ENCODE measurements at regions not wholly inside any gene's neighbourhood (a gene's known extent, or its start where the extent isn't known, plus 50 kb on each side); places are given as distances from the start of the nearest gene placed in this dataset.
"Not testable (repeated sequence)": the region's sequence is repeated elsewhere in the genome, so short reads cannot be mapped to it uniquely, and the experiment has no call there.

- TF ChIP-seq ZNF518B (CRISPR knock-in tag; IDR thresholded peaks at IDR 0.05): no peak
Observed at GRCh38 chr18:56443166-56443907, 195.1 kb downstream of the TXNL1 start (continued).

- WGBS (ENCODE audit: insufficient coverage, low coverage, missing lambda C conversion rate): 0% methylated on average over 2 of the region's 2 CpGs
- H3K79me2 ChIP-seq (ENCODE audit: control insufficient read depth, insufficient read depth, low read length); BruUV-seq (replicated peaks); in situ Hi-C loops (cut with MboI); H3K9me3 ChIP-seq (replicated peaks; ENCODE audit: control insufficient read depth, insufficient read depth, low read depth, low read length); DNase-seq (ENCODE audit: extremely low read depth in 1 of 4, low spot score in 3 of 4); FAIRE-seq; H3K9ac ChIP-seq (ENCODE audit: insufficient read depth in 1 of 2, low read depth in 2 of 2, low read length in 2 of 2); POLR2A ChIA-PET; H3K27me3 ChIP-seq (ENCODE audit: control insufficient read depth in 2 of 2, insufficient read depth in 2 of 2, low read length in 2 of 2); H2AFZ ChIP-seq (ENCODE audit: low read depth, low read length); H4K20me1 ChIP-seq (replicated peaks; ENCODE audit: control insufficient read depth, insufficient read depth, low read length); H3K4me3 ChIP-seq; H3K9me1 ChIP-seq (ENCODE audit: control insufficient read depth, insufficient read depth, low read length); H3K4me1 ChIP-seq (replicated peaks in 1 of 2; ENCODE audit: control insufficient read depth in 2 of 2, insufficient read depth in 2 of 2, low read length in 2 of 2); intact Hi-C loops (cut with micrococcal nuclease); CTCF ChIA-PET (ENCODE audit: low intra/inter-chr PET ratio); H3K36me3 ChIP-seq (ENCODE audit: control insufficient read depth, insufficient read depth, low read length); H3K4me2 ChIP-seq (ENCODE audit: insufficient read depth, low read length); H3K27ac ChIP-seq (ENCODE audit: extremely low read depth, low read depth, low read length); ATAC-seq: not testable (repeated sequence)
- TF ChIP-seq TFE3 (CRISPR knock-in tag; IDR thresholded peaks at IDR 0.05): peak; percentile 83
Observed at GRCh38 chr18:56438480-56438879, 199.9 kb downstream of the TXNL1 start.
